ENCODE measurements at regions not wholly inside any gene's neighbourhood (a gene's known extent, or its start where the extent isn't known, plus 50 kb on each side); places are given as distances from the start of the nearest gene placed in this dataset.
A peak's percentile ranks its signal among the peaks of the same experiment; 100 is the strongest.

GRCh38 chr11:76270389-76270788 lies 64.1 kb upstream of the WNT11 start:
- Histone ChIP-seq H3K27ac (no peak overlapping the region), H3K36me3 (no peaks in the 10 kb centered on the region), H3K4me2 (no peak overlapping the region), H3K4me1 (peaks cover 0 to 3% (median 0%) of the 10 kb centered on the region in 10 experiments; a peak in 2 of 20 replicates), H3K4me3 (no peak overlapping the region), H3K9me3 (replicated peaks in 1 of 11) (peaks cover 10 to 21% (median 15%) of the 10 kb centered on the region in 11 experiments; a peak in 17 of 22 replicates), H3K27me3 (no peaks in the 10 kb centered on the region), H3K9ac (no peak overlapping the region), H4K20me1 (no peaks in the 10 kb centered on the region)
- no peak for TF ChIP-seq Cebpa-rat (IDR thresholded peaks at IDR 0.05)

GRCh38 chr11:76269661-76270261 lies 63.5 kb upstream of the WNT11 start:
- Histone ChIP-seq H4K20me1 (no peaks in the 10 kb centered on the region), H3K9me3 (replicated peaks in 1 of 11) (peaks cover 5 to 15% (median 10%) of the 10 kb centered on the region in 11 experiments; a peak in 17 of 22 replicates), H3K36me3 (no peaks in the 10 kb centered on the region), H3K4me1 (peaks cover 0 to 3% (median 0%) of the 10 kb centered on the region in 10 experiments; a peak in 1 of 20 replicates), H3K4me3 (no peak overlapping the region), H3K9ac (no peak overlapping the region), H3K27me3 (no peaks in the 10 kb centered on the region), H3K4me2 (peak overlapping the region in 3 of 11 experiments; percentile 7 to 12 (median 7); a peak in 1 of 22 replicates), H3K27ac (no peak overlapping the region)
- TF ChIP-seq Cebpa-rat (IDR thresholded peaks at IDR 0.05) = no peak

- peaks cover 0 to 10% (median 5%) of the 10 kb centered on the region in 11 experiments; a peak in 13 of 22 replicates for H3K9me3 ChIP-seq (replicated peaks in 1 of 11)
- peaks cover 0 to 3% (median 0%) of the 10 kb centered on the region in 10 experiments; a peak in 1 of 20 replicates for H3K4me1 ChIP-seq
- no peaks in the 10 kb centered on the region for H3K27me3 ChIP-seq
- H4K20me1 ChIP-seq = no peaks in the 10 kb centered on the region
- no peak overlapping the region for H3K27ac ChIP-seq
- peak overlapping the region in 3 of 11 experiments; percentile 7 to 12 (median 7); a peak in 1 of 22 replicates for H3K4me2 ChIP-seq
- no peaks in the 10 kb centered on the region for H3K36me3 ChIP-seq
- no peak for TF ChIP-seq Cebpa-rat (IDR thresholded peaks at IDR 0.05)
- H3K4me3 ChIP-seq = no peak overlapping the region
- H3K9ac ChIP-seq = no peak overlapping the region
Measured at GRCh38 chr11:76269247-76269646, 62.9 kb upstream of the WNT11 start.

GRCh38 chr11:76268498-76268897 lies 62.2 kb upstream of the WNT11 start:
- no peaks in the 10 kb centered on the region for H3K36me3 ChIP-seq
- no peak for TF ChIP-seq Cebpa-rat (IDR thresholded peaks at IDR 0.05)
- H4K20me1 ChIP-seq = no peaks in the 10 kb centered on the region
- H3K4me3 ChIP-seq = no peak overlapping the region
- no peak overlapping the region for H3K27ac ChIP-seq
- H3K4me1 ChIP-seq = peaks cover 0 to 3% (median 0%) of the 10 kb centered on the region in 10 experiments; a peak in 1 of 20 replicates
- no peak overlapping the region for H3K4me2 ChIP-seq
- H3K27me3 ChIP-seq = no peaks in the 10 kb centered on the region
- 0 out of 22 replicates have a peak, but pooled peaks cover 0 to 6% (median 0%) of the 10 kb centered on the region in 11 experiments for H3K9me3 ChIP-seq (replicated peaks in 1 of 11)
- no peak overlapping the region for H3K9ac ChIP-seq

- H4K20me1 ChIP-seq = no peaks in the 10 kb centered on the region
- no peak overlapping the region for H3K9ac ChIP-seq
- no peak overlapping the region for H3K4me2 ChIP-seq
- no peaks in the 10 kb centered on the region for H3K36me3 ChIP-seq
- 0 out of 22 replicates have a peak, but pooled peaks cover 0 to 6% (median 0%) of the 10 kb centered on the region in 11 experiments for H3K9me3 ChIP-seq (replicated peaks in 1 of 11)
- H3K4me3 ChIP-seq = no peak overlapping the region
- no peak overlapping the region for H3K27ac ChIP-seq
- no peaks in the 10 kb centered on the region for H3K27me3 ChIP-seq
- no peak for TF ChIP-seq Cebpa-rat (IDR thresholded peaks at IDR 0.05)
- H3K4me1 ChIP-seq = peaks cover 0 to 3% (median 0%) of the 10 kb centered on the region in 10 experiments; a peak in 1 of 20 replicates
Measured at GRCh38 chr11:76267556-76267955, 61.3 kb upstream of the WNT11 start.

GRCh38 chr11:76266286-76267100 lies 60.2 kb upstream of the WNT11 start:
- no peak for TF ChIP-seq Cebpa-rat (IDR thresholded peaks at IDR 0.05)
- Histone ChIP-seq H3K9me3 (replicated peaks in 1 of 11) (0 out of 22 replicates have a peak, but pooled peaks cover 0 to 6% (median 0%) of the 10 kb centered on the region in 11 experiments), H3K36me3 (no peaks in the 10 kb centered on the region), H3K9ac (no peak overlapping the region), H4K20me1 (no peaks in the 10 kb centered on the region), H3K4me2 (no peak overlapping the region), H3K27ac (no peak overlapping the region), H3K27me3 (no peaks in the 10 kb centered on the region), H3K4me1 (peaks cover 0 to 3% (median 0%) of the 10 kb centered on the region in 10 experiments; a peak in 1 of 20 replicates), H3K4me3 (no peak overlapping the region)

GRCh38 chr11:76265771-76266241 lies 59.5 kb upstream of the WNT11 start:
- H3K27ac ChIP-seq = no peak overlapping the region
- H3K27me3 ChIP-seq = no peaks in the 10 kb centered on the region
- no peaks in the 10 kb centered on the region for H4K20me1 ChIP-seq
- H3K36me3 ChIP-seq = no peaks in the 10 kb centered on the region
- peaks cover 0 to 3% (median 0%) of the 10 kb centered on the region in 10 experiments; a peak in 1 of 20 replicates for H3K4me1 ChIP-seq
- H3K9ac ChIP-seq = no peak overlapping the region
- TF ChIP-seq Cebpa-rat (IDR thresholded peaks at IDR 0.05) = no peak
- H3K9me3 ChIP-seq (replicated peaks in 1 of 11) = 0 out of 22 replicates have a peak, but pooled peaks cover 0 to 6% (median 0%) of the 10 kb centered on the region in 11 experiments
- H3K4me2 ChIP-seq = no peak overlapping the region
- no peak overlapping the region for H3K4me3 ChIP-seq

GRCh38 chr11:76263657-76264056 lies 57.4 kb upstream of the WNT11 start:
- H3K9me3 ChIP-seq (replicated peaks in 1 of 11) = 0 out of 22 replicates have a peak, but pooled peaks cover 0 to 2% (median 0%) of the 10 kb centered on the region in 11 experiments
- H3K9ac ChIP-seq = no peak overlapping the region
- H3K27me3 ChIP-seq = no peaks in the 10 kb centered on the region
- no peaks in the 10 kb centered on the region for H4K20me1 ChIP-seq
- TF ChIP-seq Cebpa-rat (IDR thresholded peaks at IDR 0.05) = no peak
- no peaks in the 10 kb centered on the region for H3K36me3 ChIP-seq
- H3K4me2 ChIP-seq = no peak overlapping the region
- H3K4me3 ChIP-seq = no peak overlapping the region
- H3K27ac ChIP-seq = no peak overlapping the region
- no peaks in the 10 kb centered on the region for H3K4me1 ChIP-seq

- H3K4me2 ChIP-seq = no peak overlapping the region
- H3K27ac ChIP-seq = no peak overlapping the region
- H3K4me3 ChIP-seq = no peak overlapping the region
- no peak overlapping the region for H3K9ac ChIP-seq
- H3K9me3 ChIP-seq (replicated peaks in 1 of 11) = no peaks in the 10 kb centered on the region
- H3K27me3 ChIP-seq = no peaks in the 10 kb centered on the region
- no peaks in the 10 kb centered on the region for H3K4me1 ChIP-seq
- H3K36me3 ChIP-seq = no peaks in the 10 kb centered on the region
- no peaks in the 10 kb centered on the region for H4K20me1 ChIP-seq
- no peak for TF ChIP-seq Cebpa-rat (IDR thresholded peaks at IDR 0.05)
Measured at GRCh38 chr11:76263166-76263565, 56.9 kb upstream of the WNT11 start.

All from BLaER1 treated with 17β-estradiol and CSF1 and Interleukin-3, amounts not matched to agents 10 nM and 100 nM (cell line).